H1 (cell line): ENCODE measurements at regions not wholly inside any gene's neighbourhood (a gene's known extent, or its start where the extent isn't known, plus 50 kb on each side); places are given as distances from the start of the nearest gene placed in this dataset.

Source experiments
- CTBP2 ChIP-seq: IDR thresholded peaks from 2 replicates; pipeline ENCODE4 v1.7.0; 2011; ENCODE audit warnings: borderline replicate concordance, mild to moderate bottlenecking, moderate library complexity, mixed read lengths, low read length; ENCODE audit not compliant: insufficient read depth, insufficient read length
- EGR1 ChIP-seq: IDR thresholded peaks from 2 replicates; pipeline ENCODE4 v1.6.1; 2011; ENCODE audit warnings: low read depth, low read length, borderline replicate concordance
- EZH2 ChIP-seq: fragments of 200-600 bp; sonication (generic); IDR thresholded peaks from 2 replicates; pipeline ENCODE4 v1.7.1; 2012; ENCODE audit warnings: low read depth, mild to moderate bottlenecking, moderate library complexity, low read length, inconsistent platforms; ENCODE audit not compliant: severe bottlenecking
- POLR2A ChIP-seq, 2 experiments: IDR thresholded peaks; 1 replicate in 1 of 2; 2 replicates in 1 of 2; pipeline ENCODE4 v1.6.1; 2011; ENCODE audit warnings: low read depth in 2 of 2, low read length in 2 of 2, mild to moderate bottlenecking in 2 of 2; ENCODE audit errors: control extremely low read depth in 1 of 2
- POLR2AphosphoS5 ChIP-seq: IDR thresholded peaks from 2 replicates; pipeline ENCODE4 v1.6.1; 2011; ENCODE audit warnings: low read depth, low read length
- SIN3A ChIP-seq, 2 experiments: IDR thresholded peaks in 1 of 2; conservative IDR thresholded peaks in 1 of 2; 2 replicates each; pipeline ENCODE4 v1.6.1; 2011 to 2012; ENCODE audit warnings: low read length in 2 of 2, improper control_type of control experiment in 1 of 2, low read depth in 1 of 2, mild to moderate bottlenecking in 1 of 2
- TF ChIP-seq, protein P1 (sequence below), 3 experiments: IDR thresholded peaks; 1 replicate in 2 of 3; 2 replicates in 1 of 3; pipeline versions ENCODE4 v1.5.1 to v1.6.1; 2011; ENCODE audit warnings: low read length in 3 of 3, mild to moderate bottlenecking in 3 of 3, inconsistent platforms in 2 of 3, low read depth in 1 of 3, moderate library complexity in 1 of 3; ENCODE audit not compliant: insufficient read depth in 1 of 3; ENCODE audit errors: control extremely low read depth in 1 of 3

DNA sequence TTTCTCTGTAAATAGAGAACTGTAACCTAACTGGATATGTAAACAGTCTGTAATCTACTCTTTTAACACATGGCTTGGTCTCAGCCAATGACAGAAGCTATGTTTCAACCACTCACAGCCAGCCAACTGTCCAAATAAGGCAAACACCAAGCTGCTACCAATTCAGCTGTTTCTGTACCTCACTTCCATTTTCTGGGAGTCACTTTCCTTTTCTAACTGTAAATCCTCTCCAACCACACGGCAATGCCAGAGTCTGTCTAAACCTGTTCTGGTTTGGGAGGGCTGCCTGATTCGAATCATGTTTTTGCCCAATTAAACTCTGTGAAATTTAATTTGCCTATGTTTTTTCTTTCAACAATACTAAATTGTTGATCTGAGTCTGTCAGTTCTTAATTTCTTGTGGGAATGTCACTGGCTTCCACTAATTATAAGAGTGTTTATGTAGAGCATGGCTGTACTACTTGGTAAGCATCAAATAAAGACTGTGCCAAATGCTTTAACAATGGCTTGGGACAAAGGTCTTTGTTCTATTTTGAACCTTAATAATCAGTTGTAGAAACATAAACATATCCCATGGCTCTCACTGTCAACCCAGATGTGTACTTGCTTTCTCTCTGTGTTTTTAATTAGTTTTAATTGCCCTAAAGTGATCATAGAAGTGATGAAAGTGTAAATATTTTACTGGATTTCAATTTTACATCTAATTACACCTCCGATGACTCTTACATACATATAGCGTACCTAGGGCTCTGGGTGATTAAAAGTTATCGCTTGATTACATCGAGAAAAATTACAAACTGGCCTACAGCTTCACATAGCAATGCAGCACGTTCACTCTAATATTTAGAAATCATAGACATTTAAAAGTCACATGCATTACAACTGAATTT lies 1144.6 kb upstream of the TMPRSS15 start:
- TF ChIP-seq EGR1 (no peak), EZH2 (no peak), POLR2AphosphoS5 (no peak), POLR2A (IDR thresholded peaks at IDR 0.05; ENCODE audit: control extremely low read depth in 1 of 2, low read depth in 2 of 2, low read length in 2 of 2) (no peak), CTBP2 (no peak), SIN3A (conservative IDR thresholded peaks at IDR 0.05 in 1 of 2, IDR thresholded peaks at IDR 0.05 in 1 of 2; ENCODE audit: low read depth in 1 of 2, low read length in 2 of 2) (no peak)
- TF ChIP-seq, protein P1, sequence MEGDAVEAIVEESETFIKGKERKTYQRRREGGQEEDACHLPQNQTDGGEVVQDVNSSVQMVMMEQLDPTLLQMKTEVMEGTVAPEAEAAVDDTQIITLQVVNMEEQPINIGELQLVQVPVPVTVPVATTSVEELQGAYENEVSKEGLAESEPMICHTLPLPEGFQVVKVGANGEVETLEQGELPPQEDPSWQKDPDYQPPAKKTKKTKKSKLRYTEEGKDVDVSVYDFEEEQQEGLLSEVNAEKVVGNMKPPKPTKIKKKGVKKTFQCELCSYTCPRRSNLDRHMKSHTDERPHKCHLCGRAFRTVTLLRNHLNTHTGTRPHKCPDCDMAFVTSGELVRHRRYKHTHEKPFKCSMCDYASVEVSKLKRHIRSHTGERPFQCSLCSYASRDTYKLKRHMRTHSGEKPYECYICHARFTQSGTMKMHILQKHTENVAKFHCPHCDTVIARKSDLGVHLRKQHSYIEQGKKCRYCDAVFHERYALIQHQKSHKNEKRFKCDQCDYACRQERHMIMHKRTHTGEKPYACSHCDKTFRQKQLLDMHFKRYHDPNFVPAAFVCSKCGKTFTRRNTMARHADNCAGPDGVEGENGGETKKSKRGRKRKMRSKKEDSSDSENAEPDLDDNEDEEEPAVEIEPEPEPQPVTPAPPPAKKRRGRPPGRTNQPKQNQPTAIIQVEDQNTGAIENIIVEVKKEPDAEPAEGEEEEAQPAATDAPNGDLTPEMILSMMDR (IDR thresholded peaks at IDR 0.05; ENCODE audit: control extremely low read depth in 1 of 3, insufficient read depth in 1 of 3, low read depth in 1 of 3, low read length in 3 of 3) = no peak
